Ectodermal cell (in vitro differentiated cells): ENCODE measurements at regions not wholly inside any gene's neighbourhood (a gene's known extent, or its start where the extent isn't known, plus 50 kb on each side); places are given as distances from the start of the nearest gene placed in this dataset.

Source experiments
- H3K27ac ChIP-seq: 2 replicates; pipeline ENCODE4 v1.7.0; 2013; ENCODE audit warnings: mild to moderate bottlenecking, low read depth, low read length; ENCODE audit not compliant: insufficient read depth, poor library complexity, severe bottlenecking
- H3K27me3 ChIP-seq: 2 replicates; pipeline ENCODE4 v1.7.0; 2013; ENCODE audit warnings: mild to moderate bottlenecking, low read length; ENCODE audit not compliant: insufficient read depth, control insufficient read depth, poor library complexity, severe bottlenecking
- H3K36me3 ChIP-seq: one replicate; pipeline ENCODE4 v1.7.0; 2013; ENCODE audit warnings: low read length; ENCODE audit not compliant: control insufficient read depth, insufficient read depth
- H3K4me1 ChIP-seq: one replicate; pipeline ENCODE4 v1.7.0; 2013; ENCODE audit warnings: low read length; ENCODE audit not compliant: control insufficient read depth, insufficient read depth
- H3K4me3 ChIP-seq: 2 replicates; pipeline ENCODE4 v1.7.0; 2013; ENCODE audit warnings: low read depth, low read length, control low read depth; ENCODE audit not compliant: insufficient read depth
- H3K9me3 ChIP-seq: 2 replicates; pipeline ENCODE4 v1.7.0; 2013; ENCODE audit warnings: mild to moderate bottlenecking, low read length, moderate library complexity; ENCODE audit not compliant: control insufficient read depth
- WGBS, 2 experiments: methylation state at CpG; one replicate each; pipeline ENCODE4 v1.1.7; 2013; ENCODE audit warnings: missing lambda C conversion rate in 2 of 2; 5-methylcytosine and 5-hydroxymethylcytosine counted together

DNA sequence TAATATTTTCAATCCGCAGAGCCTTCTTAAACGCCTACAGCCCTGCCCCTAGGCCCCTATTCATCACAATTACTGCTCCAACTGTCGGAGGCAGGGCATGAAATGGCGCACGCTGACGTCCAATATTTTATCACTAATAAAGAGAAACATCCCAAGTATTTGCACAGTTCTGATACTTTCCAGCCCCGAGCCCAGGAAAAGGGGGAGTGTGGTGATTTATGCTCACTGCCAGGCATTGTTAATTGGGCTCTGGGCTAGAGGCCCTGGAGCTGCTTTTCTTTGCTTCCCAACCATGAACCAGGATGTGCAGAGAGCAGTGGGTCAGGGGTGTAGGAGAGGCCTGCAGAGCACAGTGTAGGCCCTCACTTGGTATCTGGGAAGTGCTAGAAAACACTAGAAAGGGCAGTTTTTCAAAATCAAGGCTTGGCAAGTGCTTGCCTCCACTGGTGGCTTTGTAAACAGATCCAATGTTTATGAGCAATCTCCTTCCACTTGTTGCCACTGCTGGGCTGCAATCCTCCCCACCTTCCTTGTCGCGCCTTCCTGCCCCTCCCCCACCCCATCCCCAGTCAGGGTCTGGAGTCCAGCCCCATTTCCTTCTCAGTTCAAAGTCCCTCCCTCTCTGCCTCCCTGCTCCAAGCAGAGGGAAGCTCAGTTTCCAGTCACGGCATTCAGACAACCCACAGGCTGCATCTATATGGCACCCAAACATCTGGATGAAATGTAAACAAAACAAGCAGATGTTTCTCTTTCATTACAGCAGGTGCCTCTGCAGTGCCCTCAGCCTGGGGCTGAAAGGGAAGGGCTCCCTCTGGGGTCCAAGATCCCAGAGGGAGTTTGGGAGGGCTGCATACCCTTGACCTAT, 83.9 kb upstream of the PKDCC start:
- no peak overlapping the region for H3K4me3 ChIP-seq
- H3K9me3 ChIP-seq: no peaks in the 10 kb centered on the region
- peak overlapping the region; percentile 27 for H3K27ac ChIP-seq
- peaks cover 27% of the 10 kb centered on the region for H3K4me1 ChIP-seq
- H3K36me3 ChIP-seq: no peaks in the 10 kb centered on the region
- H3K27me3 ChIP-seq: no peaks in the 10 kb centered on the region
- WGBS, 2 experiments: 68 to 72% methylated on average over 10 of the region's 10 CpGs

- Histone ChIP-seq H3K36me3 (no peaks in the 10 kb centered on the region), H3K27ac (no peak overlapping the region), H3K4me1 (peaks cover 27% of the 10 kb centered on the region), H3K9me3 (no peaks in the 10 kb centered on the region), H3K4me3 (no peak overlapping the region), H3K27me3 (no peaks in the 10 kb centered on the region)
- 84 to 85% methylated on average over 5 of the region's 5 CpGs for WGBS, 2 experiments
Measured at GRCh38 chr2:41965173-41965908, 82.5 kb upstream of the PKDCC start.

GRCh38 chr2:41965909-41966295, 81.9 kb upstream of the PKDCC start:
- H3K4me3 ChIP-seq: no peak overlapping the region
- no peaks in the 10 kb centered on the region for H3K27me3 ChIP-seq
- H3K36me3 ChIP-seq: no peaks in the 10 kb centered on the region
- H3K9me3 ChIP-seq: no peaks in the 10 kb centered on the region
- H3K4me1 ChIP-seq: peaks cover 31% of the 10 kb centered on the region
- H3K27ac ChIP-seq: no peak overlapping the region
- WGBS, 2 experiments: 92 to 93% methylated on average over 2 of the region's 2 CpGs

- Histone ChIP-seq H3K27me3 (no peaks in the 10 kb centered on the region), H3K9me3 (no peaks in the 10 kb centered on the region), H3K27ac (no peak overlapping the region), H3K4me1 (peaks cover 31% of the 10 kb centered on the region), H3K36me3 (no peaks in the 10 kb centered on the region), H3K4me3 (no peak overlapping the region)
- 93% methylated on average over 10 of the region's 10 CpGs for WGBS, 2 experiments
Measured at GRCh38 chr2:41966431-41966893, 81.4 kb upstream of the PKDCC start.

- Histone ChIP-seq H3K4me1 (peaks cover 31% of the 10 kb centered on the region), H3K36me3 (no peaks in the 10 kb centered on the region), H3K9me3 (no peaks in the 10 kb centered on the region), H3K4me3 (no peak overlapping the region), H3K27me3 (no peaks in the 10 kb centered on the region), H3K27ac (no peak overlapping the region)
- 93 to 94% methylated on average over 8 of the region's 8 CpGs for WGBS, 2 experiments
Measured at GRCh38 chr2:41966920-41967319, 80.9 kb upstream of the PKDCC start.

DNA sequence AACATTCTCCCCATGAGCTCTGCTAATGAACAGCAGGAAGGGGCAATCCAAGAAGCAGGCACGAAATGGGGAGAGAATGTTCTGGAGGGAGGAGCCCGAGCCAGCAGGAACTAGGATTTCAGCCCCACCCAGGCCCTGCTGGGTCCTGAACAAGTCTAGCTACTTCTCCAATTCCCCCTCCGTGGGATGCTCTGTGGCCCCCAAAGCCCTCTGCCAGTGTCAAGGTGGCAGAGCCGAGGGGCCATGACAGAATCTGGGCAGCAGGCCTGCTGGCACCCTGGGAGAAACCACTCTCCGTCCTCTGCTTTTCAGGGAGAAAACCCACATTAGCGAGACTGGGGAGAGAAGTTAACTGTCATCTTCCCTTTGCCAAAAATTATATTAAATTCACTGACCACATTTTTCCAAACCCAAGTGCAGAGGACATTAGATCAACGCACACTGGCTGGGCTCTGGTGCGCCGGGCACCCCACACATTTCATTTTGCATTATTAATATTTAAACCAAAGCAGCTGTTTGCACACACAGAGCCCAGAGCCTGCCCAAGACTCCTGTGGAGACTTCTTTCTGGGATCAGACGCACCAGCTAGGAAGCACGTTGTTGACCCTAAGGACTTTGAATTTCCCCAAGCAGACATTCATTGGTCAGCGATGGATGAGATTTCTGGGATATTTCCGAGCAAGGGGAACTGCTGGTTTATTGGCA, 80.2 kb upstream of the PKDCC start:
- WGBS, 2 experiments: 78 to 81% methylated on average over 13 of the region's 13 CpGs
- peaks cover 31% of the 10 kb centered on the region for H3K4me1 ChIP-seq
- H3K4me3 ChIP-seq: no peak overlapping the region
- no peaks in the 10 kb centered on the region for H3K27me3 ChIP-seq
- H3K36me3 ChIP-seq: no peaks in the 10 kb centered on the region
- no peaks in the 10 kb centered on the region for H3K9me3 ChIP-seq
- H3K27ac ChIP-seq: no peak overlapping the region

DNA sequence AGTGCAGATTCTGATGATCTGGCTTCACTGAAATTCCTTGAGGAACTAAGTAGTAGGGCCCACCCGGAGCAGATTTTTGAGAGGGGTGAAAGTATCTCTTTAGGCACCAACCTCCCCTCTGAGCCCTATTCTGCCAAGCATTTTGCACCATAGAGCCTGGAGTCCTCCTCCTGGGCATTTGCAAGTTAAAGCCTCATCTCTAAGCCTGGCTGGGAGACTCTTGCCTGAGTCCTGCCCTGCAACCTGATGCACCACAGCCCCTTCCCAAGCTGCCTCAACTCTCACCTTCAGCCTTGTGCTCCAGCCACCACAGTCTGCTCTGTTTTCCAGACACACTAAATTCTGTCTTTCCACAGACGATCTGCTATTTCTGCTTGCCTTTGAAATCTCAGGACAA, 79.6 kb upstream of the PKDCC start:
- Histone ChIP-seq H3K27me3 (no peaks in the 10 kb centered on the region), H3K36me3 (no peaks in the 10 kb centered on the region), H3K4me1 (peaks cover 30% of the 10 kb centered on the region), H3K27ac (no peak overlapping the region), H3K9me3 (no peaks in the 10 kb centered on the region), H3K4me3 (no peak overlapping the region)
- WGBS, 2 experiments: 48 to 58% methylated on average over 2 of the region's 2 CpGs

DNA sequence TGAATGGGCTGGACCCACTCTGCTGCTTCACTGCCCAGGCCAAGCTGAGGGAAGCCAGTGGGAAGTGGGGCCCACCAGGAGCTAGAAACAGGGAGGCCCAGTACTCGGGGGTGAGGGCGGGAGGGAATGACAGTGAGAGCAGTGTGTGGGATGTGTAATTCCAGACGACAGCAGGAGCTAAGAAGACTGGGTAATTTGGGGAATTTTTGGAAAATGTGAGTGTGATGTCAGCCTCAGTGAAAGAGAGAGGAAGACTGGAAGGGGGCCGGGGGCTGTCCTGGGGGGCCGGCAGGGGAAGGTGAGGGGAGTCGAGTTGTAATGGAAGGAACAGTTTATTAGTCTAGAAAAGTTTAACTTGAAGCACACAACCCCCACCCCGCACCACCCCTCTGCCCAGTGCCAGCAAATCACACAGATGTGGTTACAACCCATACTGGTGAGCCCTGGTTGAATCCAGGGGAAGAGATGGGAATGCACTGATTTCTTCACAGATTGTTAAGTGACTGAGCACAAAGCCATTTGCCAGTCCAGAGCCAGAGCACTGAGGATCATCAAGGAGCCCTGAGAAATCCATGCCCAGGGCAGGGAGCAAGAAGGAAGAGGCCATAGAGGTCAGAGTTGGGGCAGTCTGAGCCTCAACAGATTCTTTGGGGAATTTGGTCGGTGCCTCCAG, 76.7 kb upstream of the PKDCC start:
- Histone ChIP-seq H3K4me3 (no peak overlapping the region), H3K4me1 (peaks cover 13% of the 10 kb centered on the region), H3K27ac (no peak overlapping the region), H3K9me3 (no peaks in the 10 kb centered on the region), H3K27me3 (no peaks in the 10 kb centered on the region), H3K36me3 (no peaks in the 10 kb centered on the region)
- WGBS, 2 experiments: 83 to 87% methylated on average over 6 to 8 of the region's 8 CpGs

DNA sequence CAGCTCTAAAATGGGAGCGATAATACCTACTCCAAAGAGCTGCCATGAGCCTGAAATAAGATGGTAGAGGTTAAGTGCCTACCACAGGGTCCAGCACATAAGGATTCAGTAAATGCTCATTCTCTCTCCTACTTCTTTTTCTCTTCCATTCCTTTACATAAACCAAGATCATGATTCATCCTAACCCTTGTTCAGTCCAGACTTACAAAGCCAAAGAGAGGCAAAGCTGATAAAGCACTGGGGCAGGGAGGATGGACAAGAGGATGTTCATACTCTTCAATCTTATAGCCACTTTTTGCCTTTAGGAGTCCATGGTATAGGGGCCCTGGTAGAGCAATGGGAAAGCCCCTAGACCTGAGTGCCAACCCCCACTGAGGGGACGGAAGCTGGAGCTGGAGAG, 75.6 kb upstream of the PKDCC start:
- no peaks in the 10 kb centered on the region for H3K9me3 ChIP-seq
- WGBS, 2 experiments: 88 to 96% methylated on average over 2 of the region's 2 CpGs
- H3K4me3 ChIP-seq: no peak overlapping the region
- H3K4me1 ChIP-seq: peaks cover 5% of the 10 kb centered on the region
- no peaks in the 10 kb centered on the region for H3K36me3 ChIP-seq
- no peak overlapping the region for H3K27ac ChIP-seq
- no peaks in the 10 kb centered on the region for H3K27me3 ChIP-seq
